NCI-H524 treated with DMSO at 0.1 percent for 48 hours (cell line): ENCODE measurements at regions not wholly inside any gene's neighbourhood (a gene's known extent, or its start where the extent isn't known, plus 50 kb on each side); places are given as distances from the start of the nearest gene placed in this dataset.

Experiments
- DNase-seq: peaks from one replicate; lab custom pipeline; 2025; lab: John Stamatoyannopoulos, UW

- DNase-seq = no peak
These were observed 281.1 kb upstream of the SP4 start for GRCh38 chr7:21146642-21147423.

- DNase-seq = no peak
These were observed 278.1 kb upstream of the SP4 start for GRCh38 chr7:21149809-21150208.

GRCh38 chr7:21154614-21155013, 273.3 kb upstream of the SP4 start:
- no peak for DNase-seq

- no peak for DNase-seq
These were observed 268.4 kb upstream of the SP4 start for GRCh38 chr7:21159506-21159905.

GRCh38 chr7:21160401-21160800, 267.5 kb upstream of the SP4 start:
- no peak for DNase-seq

GRCh38 chr7:21167942-21168341, 259.9 kb upstream of the SP4 start:
- DNase-seq = no peak

- no peak for DNase-seq
These were observed 258.0 kb upstream of the SP4 start for GRCh38 chr7:21169667-21170580.

GRCh38 chr7:21172800-21173199, 255.1 kb upstream of the SP4 start:
- no peak for DNase-seq

- no peak for DNase-seq
These were observed 254.4 kb upstream of the SP4 start for GRCh38 chr7:21173436-21173835.

GRCh38 chr7:21175714-21176113, 252.2 kb upstream of the SP4 start:
- no peak for DNase-seq

GRCh38 chr7:21184942-21185652, 242.8 kb upstream of the SP4 start:
- DNase-seq = no peak

- DNase-seq = no peak
These were observed 242.1 kb upstream of the SP4 start for GRCh38 chr7:21185653-21186265.

- no peak for DNase-seq
These were observed 236.4 kb upstream of the SP4 start for GRCh38 chr7:21191321-21192073.

- no peak for DNase-seq
These were observed 235.2 kb upstream of the SP4 start for GRCh38 chr7:21192657-21193056.

GRCh38 chr7:21193895-21194294, 234.0 kb upstream of the SP4 start:
- DNase-seq = no peak

- DNase-seq = no peak
These were observed 232.9 kb upstream of the SP4 start for GRCh38 chr7:21194936-21195335.

GRCh38 chr7:21198921-21199320, 229.0 kb upstream of the SP4 start:
- DNase-seq = no peak

- no peak for DNase-seq
These were observed 227.4 kb upstream of the SP4 start for GRCh38 chr7:21200503-21200902.

- DNase-seq = no peak
These were observed 213.2 kb upstream of the SP4 start for GRCh38 chr7:21214657-21215056.

- DNase-seq = no peak
These were observed 212.6 kb upstream of the SP4 start for GRCh38 chr7:21215307-21215706.

GRCh38 chr7:21217365-21217764, 210.5 kb upstream of the SP4 start:
- no peak for DNase-seq
